Naive thymus-derived CD8-positive, alpha-beta T cell (primary cell): ENCODE measurements at regions not wholly inside any gene's neighbourhood (a gene's known extent, or its start where the extent isn't known, plus 50 kb on each side); places are given as distances from the start of the nearest gene placed in this dataset.
"Not testable (repeated sequence)": the region's sequence is repeated elsewhere in the genome, so short reads cannot be mapped to it uniquely, and the experiment has no call there.

Experiments
- ATAC-seq, 2 donors: fragments of 150-1000 bp; cut with Tn5 transposase in 1 of 2; sonication (Bioruptor Pico), chemical (Tn5 transposase) in 1 of 2; 1 replicate in 1 of 2; 2 replicates in 1 of 2; pipeline ENCODE4 v1.10.0; 2021; ENCODE audit warnings: mild to moderate bottlenecking in 2 of 2, moderate library complexity in 2 of 2
- POLR2A ChIA-PET: fragments of 350-600 bp; sonication (Branson Sonifier 250); formaldehyde crosslinking; loops from one replicate; lab custom pipeline; 2021; ENCODE audit warnings: antibody characterized with exemption; lab: Charles Lee
- DNase-seq, 10 donors: peaks; one replicate each; pipeline versions ENCODE4 v3.0.0 to v3.0.0-alpha.2; 2020 to 2022
- H3K27ac Mint-ChIP-seq, 10 donors: one replicate each; pipeline ENCODE4 v1.8.0; 2020 to 2022; ENCODE audit warnings: mild to moderate bottlenecking in 10 of 10, mixed read lengths in 10 of 10, moderate library complexity in 4 of 10, inconsistent platforms in 1 of 10
- H3K27me3 Mint-ChIP-seq, 5 donors: one replicate each; pipeline ENCODE4 v1.8.0; 2021 to 2022; ENCODE audit warnings: mixed read lengths in 5 of 5
- H3K36me3 Mint-ChIP-seq, 3 donors: one replicate each; pipeline ENCODE4 v1.8.0; 2020 to 2022; ENCODE audit warnings: mixed read lengths in 3 of 3, mild to moderate bottlenecking in 2 of 3, inconsistent platforms in 1 of 3
- H3K4me1 Mint-ChIP-seq, 4 donors: one replicate each; pipeline ENCODE4 v1.8.0; 2021 to 2022; ENCODE audit warnings: mixed read lengths in 4 of 4
- H3K4me3 Mint-ChIP-seq, 10 donors: one replicate each; pipeline ENCODE4 v1.8.0; 2020 to 2022; ENCODE audit warnings: mild to moderate bottlenecking in 10 of 10, mixed read lengths in 10 of 10, moderate library complexity in 6 of 10, inconsistent platforms in 1 of 10
- H3K9me3 Mint-ChIP-seq, 9 donors: one replicate each; pipeline ENCODE4 v1.8.0; 2020 to 2022; ENCODE audit warnings: mixed read lengths in 9 of 9, mild to moderate bottlenecking in 3 of 9, inconsistent platforms in 1 of 9, moderate library complexity in 1 of 9

DNA sequence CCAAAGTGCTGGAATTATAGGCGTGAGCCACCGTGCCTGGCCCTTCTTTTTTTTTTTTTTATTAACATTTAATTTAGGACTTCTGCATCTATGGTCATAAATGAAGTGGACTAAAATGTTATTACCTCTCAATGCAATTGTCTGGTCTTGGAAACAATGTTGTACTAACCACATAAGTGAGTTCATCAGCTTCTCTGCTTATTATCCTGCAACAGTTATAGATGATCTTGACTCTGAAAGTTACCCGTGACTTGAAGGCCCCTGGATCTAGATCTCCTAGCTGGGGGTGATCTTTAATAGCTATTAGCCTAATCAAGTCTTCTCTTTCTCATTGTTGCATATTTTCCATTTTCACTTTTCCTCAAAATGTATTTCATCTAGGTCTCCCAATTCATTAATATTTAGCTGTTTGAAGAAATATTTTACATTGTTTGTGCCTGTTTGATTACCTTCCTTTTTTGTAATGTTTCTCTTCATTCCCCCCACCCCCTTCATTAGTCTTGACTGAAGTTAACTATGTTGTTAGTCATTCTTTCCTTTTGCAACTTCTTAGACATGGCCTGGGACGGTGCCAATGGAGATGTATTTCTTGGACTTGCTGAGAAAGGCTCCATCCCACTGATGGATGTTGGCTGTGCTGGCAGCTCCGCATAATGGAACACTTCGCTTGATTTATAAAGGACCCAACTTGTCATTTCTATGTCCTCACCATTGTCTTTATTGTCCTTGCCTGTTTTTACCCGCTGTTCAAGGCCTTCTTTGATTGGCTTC is 141.6 kb upstream of the RIOK3 start:
- Mint-ChIP-seq H3K36me3 (peaks cover 0 to 3% (median 0%) of the 10 kb centered on the region in 3 donors), H3K9me3 (no peaks in the 10 kb centered on the region), H3K4me1 (peaks cover 11 to 27% (median 18%) of the 10 kb centered on the region in 4 donors), H3K27ac (no peak overlapping the region), H3K4me3 (no peak overlapping the region), H3K27me3 (no peaks in the 10 kb centered on the region)
- no peak for ATAC-seq
- POLR2A ChIA-PET: no interaction called here
- DNase-seq: no peak

DNA sequence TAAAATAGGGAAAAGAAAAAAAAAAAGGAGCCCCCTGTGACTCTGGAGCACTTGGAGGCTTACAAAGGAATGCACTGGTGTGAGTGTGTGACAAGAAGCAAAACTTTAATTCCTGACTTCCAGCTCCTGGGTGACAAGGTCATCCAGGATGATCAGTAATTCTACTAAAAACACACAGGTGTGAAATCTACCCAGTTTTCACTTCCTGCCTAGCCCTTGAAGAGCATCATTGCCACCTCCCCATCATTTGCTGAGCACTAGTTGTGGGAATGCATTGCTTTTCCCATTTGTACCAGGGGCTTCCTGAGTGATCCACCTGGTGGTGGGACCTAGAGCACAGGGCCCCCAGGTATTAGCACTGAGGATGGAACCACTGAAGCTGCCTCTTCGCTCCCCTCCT is 139.7 kb upstream of the RIOK3 start:
- Mint-ChIP-seq H3K4me1 (peaks cover 4 to 19% (median 6%) of the 10 kb centered on the region in 4 donors), H3K9me3 (no peaks in the 10 kb centered on the region), H3K27me3 (no peaks in the 10 kb centered on the region), H3K36me3 (peaks cover 0 to 3% (median 0%) of the 10 kb centered on the region in 3 donors), H3K4me3 (no peak overlapping the region), H3K27ac (no peak overlapping the region)
- DNase-seq (no peak), ATAC-seq (no peak)
- POLR2A ChIA-PET: no interaction called here

DNA sequence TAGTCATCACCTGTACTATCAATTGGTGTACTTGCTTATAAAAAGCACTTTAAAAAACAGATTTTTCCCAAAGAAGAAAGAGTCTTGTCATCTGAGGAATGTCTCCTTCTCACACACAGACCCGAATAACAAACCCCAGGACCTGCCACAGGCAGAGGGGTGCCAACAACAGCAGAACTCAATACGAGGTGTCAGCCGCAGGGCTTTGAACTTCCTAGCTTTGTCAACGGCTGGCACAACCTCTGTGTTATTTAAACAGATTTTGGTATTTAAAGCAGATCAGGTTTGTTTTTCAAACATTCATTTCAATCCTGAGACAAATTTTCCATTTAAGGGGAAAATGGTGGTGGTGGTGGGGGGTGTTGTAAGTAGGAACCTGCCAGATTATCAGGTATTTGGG is 138.4 kb upstream of the RIOK3 start:
- POLR2A ChIA-PET: no interaction called here
- H3K36me3 Mint-ChIP-seq: peaks cover 0 to 3% (median 0%) of the 10 kb centered on the region in 3 donors
- DNase-seq (no peak), ATAC-seq (no peak)
- H3K4me3 Mint-ChIP-seq: no peak overlapping the region
- no peaks in the 10 kb centered on the region for H3K9me3 Mint-ChIP-seq
- peaks cover 0 to 12% (median under 1%) of the 10 kb centered on the region in 4 donors for H3K4me1 Mint-ChIP-seq
- H3K27ac Mint-ChIP-seq: no peak overlapping the region
- H3K27me3 Mint-ChIP-seq: no peaks in the 10 kb centered on the region

DNA sequence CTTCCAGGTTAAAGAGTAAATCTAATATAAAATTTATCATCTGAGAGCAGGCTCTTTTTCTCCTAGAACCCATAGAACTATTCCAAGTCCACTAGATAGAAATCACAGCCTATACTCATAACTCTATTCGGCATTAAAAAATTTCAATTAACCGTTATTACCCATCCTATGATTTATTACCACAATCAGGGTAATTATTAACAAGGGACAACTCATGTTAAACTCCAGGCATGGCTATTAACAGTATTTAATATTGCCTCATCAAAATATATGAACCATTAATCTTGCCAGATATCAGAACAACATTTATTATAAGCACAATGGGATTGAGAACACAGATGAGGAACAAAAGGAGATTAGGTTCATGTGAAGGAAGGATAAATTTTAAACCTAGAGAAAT is 136.8 kb upstream of the RIOK3 start:
- Mint-ChIP-seq H3K27ac (no peak overlapping the region), H3K36me3 (peaks cover 0 to 6% (median 0%) of the 10 kb centered on the region in 3 donors), H3K4me1 (peaks cover 0 to 20% (median under 1%) of the 10 kb centered on the region in 4 donors), H3K9me3 (no peaks in the 10 kb centered on the region), H3K4me3 (no peak overlapping the region), H3K27me3 (no peaks in the 10 kb centered on the region)
- POLR2A ChIA-PET: no interaction called here
- DNase-seq (no peak), ATAC-seq (no peak)

DNA sequence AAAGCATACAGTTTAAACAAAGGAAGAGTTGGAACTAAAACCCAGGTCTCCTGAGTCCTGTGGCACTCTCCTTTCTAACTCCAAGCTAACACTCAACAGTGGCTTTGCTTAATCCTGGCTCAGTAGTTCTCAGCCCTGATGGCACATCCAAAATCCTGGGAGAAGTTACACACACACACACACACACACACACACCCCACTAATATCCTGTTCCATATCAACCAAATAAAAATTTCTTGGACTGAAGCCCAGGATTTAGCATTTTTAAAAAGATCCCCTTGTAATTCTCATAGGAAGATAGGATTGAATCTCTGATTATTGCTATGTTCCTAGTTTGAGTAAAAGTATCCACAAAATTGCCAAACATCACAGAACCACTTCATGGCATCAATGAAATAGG is 136.1 kb upstream of the RIOK3 start:
- H3K9me3 Mint-ChIP-seq: no peaks in the 10 kb centered on the region
- POLR2A ChIA-PET: no interaction called here
- ATAC-seq: no peak
- peaks cover 0 to 6% (median 3%) of the 10 kb centered on the region in 3 donors for H3K36me3 Mint-ChIP-seq
- DNase-seq: no peak
- H3K4me1 Mint-ChIP-seq: peaks cover 0 to 20% (median under 1%) of the 10 kb centered on the region in 4 donors
- no peak overlapping the region for H3K27ac Mint-ChIP-seq
- H3K27me3 Mint-ChIP-seq: no peaks in the 10 kb centered on the region
- H3K4me3 Mint-ChIP-seq: no peak overlapping the region

DNA sequence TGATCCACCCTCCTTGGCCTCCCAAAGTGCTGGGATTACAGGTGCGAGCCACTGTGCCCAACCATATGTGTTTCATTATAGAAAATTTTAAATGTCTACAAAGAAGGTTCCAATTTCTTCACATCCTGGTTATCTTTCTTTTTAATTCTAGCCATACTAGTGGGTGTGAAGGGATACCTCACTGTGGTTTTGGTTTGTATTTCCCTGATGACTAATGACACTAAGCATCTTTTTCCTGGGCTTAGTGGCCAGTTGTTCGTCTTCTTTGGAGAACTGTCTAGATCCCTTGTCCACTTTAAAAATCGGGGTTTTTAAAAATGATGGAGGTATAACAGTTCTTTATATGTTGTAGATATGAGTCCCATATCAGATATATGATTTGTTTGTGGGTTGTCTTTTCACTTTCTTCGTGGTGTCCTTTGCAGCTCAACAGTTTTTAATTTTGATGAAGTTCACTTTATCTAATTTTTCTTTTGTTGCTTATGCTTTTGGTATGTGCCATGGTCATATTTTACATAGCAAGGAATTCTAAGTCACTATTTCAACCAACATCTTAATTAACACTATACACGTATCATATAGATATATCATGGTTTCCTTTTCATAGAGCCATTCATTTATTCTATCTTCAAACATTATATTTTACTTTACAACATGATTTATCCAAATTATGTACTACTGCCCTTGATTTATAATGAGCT is 135.0 kb upstream of the RIOK3 start:
- Mint-ChIP-seq H3K27ac (no peak overlapping the region), H3K9me3 (no peaks in the 10 kb centered on the region), H3K27me3 (no peaks in the 10 kb centered on the region), H3K4me1 (peaks cover 0 to 23% (median under 1%) of the 10 kb centered on the region in 4 donors), H3K36me3 (peaks cover 0 to 6% (median 3%) of the 10 kb centered on the region in 3 donors), H3K4me3 (no peak overlapping the region)
- POLR2A ChIA-PET: no interaction called here
- ATAC-seq: no peak
- DNase-seq: no peak

DNA sequence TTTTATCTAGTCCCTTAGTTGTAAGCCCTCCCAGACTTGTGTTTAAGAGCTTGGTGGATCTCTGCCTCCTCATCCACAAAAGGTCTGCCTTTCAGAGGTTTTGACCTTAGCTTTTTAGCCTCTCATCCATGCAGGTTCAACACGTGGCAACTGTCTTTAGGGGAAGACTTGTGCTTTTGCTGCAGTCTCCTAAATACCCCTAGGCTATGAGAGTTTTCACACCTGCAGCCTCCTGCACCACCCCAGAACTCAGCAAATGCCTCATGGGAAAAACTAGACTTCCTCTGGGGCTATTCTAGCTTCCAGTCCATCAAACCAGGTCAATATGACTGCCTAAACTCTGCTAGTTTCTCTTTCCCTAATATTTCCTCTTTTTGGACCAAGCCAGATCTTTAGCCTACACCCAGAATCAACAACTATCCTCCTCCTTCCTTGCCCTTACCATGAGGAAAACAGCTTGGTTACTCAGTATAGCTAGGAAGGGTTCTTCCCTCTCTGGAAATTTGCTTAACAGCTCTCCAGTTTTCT is 132.3 kb upstream of the RIOK3 start:
- ATAC-seq: no peak
- peaks cover 5 to 11% (median 11%) of the 10 kb centered on the region in 3 donors for H3K36me3 Mint-ChIP-seq
- H3K4me1 Mint-ChIP-seq: peaks cover 0 to 25% (median 0%) of the 10 kb centered on the region in 4 donors
- no peak for DNase-seq
- H3K27ac Mint-ChIP-seq: no peak overlapping the region
- H3K9me3 Mint-ChIP-seq: peaks cover 0 to 5% (median 0%) of the 10 kb centered on the region in 9 donors
- POLR2A ChIA-PET: no interaction called here
- H3K4me3 Mint-ChIP-seq: no peak overlapping the region
- peaks cover 0 to 4% (median 0%) of the 10 kb centered on the region in 5 donors for H3K27me3 Mint-ChIP-seq

DNA sequence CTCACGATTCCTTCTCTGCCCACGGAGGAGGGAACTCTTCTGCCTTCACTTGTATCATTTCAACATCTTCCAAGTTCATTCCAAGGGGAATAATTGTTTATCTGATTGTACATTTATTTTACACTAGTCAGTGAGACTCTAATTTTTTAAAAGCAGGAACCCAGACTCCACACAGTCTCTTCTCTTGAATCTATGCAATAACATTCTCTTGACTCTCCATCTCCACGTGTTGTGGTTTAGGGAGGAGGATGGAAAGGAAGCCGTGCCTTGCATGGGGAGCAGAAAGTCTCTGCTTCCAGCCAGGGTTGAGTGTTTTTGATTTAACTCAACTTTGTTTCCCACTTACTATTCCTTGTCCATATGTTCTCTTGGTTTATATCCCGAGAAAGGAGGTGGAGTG is 131.1 kb upstream of the RIOK3 start:
- Mint-ChIP-seq H3K4me3 (no peak overlapping the region), H3K27ac (no peak overlapping the region), H3K36me3 (peaks cover 5 to 20% (median 16%) of the 10 kb centered on the region in 3 donors), H3K9me3 (peaks cover 0 to 10% (median 3%) of the 10 kb centered on the region in 9 donors), H3K27me3 (peaks cover 0 to 4% (median 0%) of the 10 kb centered on the region in 5 donors), H3K4me1 (peaks cover 0 to 24% (median 0%) of the 10 kb centered on the region in 4 donors)
- no peak for ATAC-seq
- no peak for DNase-seq
- POLR2A ChIA-PET: no interaction called here

DNA sequence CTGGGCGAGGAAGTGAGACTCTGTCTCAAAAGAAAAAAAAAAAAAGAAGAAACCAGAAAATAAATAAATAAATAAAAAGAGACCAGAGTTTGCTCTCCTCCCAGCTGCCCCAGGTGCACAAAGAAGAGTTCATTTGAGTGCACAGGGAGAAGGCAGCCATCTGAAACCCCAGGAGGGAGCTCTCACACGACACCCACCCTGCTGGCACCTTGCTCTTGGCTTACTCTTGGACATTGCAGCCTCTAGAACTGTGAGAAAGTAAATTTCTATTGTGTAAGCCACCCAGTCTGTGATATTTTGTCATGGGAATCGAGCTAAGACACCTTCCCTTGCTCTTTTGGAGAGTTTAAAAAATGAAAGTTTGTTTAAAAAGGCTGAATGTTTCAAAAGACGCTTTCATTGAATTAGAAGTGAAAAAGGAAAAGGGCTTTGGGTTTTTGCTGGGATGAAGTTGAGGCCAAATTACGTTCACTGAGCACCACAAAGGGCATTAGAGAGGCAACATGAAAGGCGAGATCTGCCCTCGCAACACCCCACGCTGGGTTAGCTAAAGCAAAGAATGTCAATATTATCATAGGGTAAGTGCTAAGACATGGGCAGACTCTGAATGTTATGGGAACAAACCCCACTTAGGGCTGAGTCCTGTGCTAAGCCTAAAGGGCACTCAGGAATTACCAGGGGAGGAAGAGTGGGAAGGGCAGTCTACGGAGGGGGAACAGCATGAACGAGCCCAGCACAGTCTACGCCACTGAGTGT is 128.9 kb upstream of the RIOK3 start:
- POLR2A ChIA-PET: no interaction called here
- H3K27ac Mint-ChIP-seq: no peak overlapping the region
- H3K4me3 Mint-ChIP-seq: no peak overlapping the region
- no peak for ATAC-seq
- H3K9me3 Mint-ChIP-seq: peaks cover 0 to 16% (median 4%) of the 10 kb centered on the region in 9 donors
- peaks cover 0 to 17% (median 0%) of the 10 kb centered on the region in 4 donors for H3K4me1 Mint-ChIP-seq
- H3K36me3 Mint-ChIP-seq: peaks cover 9 to 27% (median 17%) of the 10 kb centered on the region in 3 donors
- H3K27me3 Mint-ChIP-seq: peaks cover 0 to 4% (median 0%) of the 10 kb centered on the region in 5 donors
- DNase-seq: no peak

DNA sequence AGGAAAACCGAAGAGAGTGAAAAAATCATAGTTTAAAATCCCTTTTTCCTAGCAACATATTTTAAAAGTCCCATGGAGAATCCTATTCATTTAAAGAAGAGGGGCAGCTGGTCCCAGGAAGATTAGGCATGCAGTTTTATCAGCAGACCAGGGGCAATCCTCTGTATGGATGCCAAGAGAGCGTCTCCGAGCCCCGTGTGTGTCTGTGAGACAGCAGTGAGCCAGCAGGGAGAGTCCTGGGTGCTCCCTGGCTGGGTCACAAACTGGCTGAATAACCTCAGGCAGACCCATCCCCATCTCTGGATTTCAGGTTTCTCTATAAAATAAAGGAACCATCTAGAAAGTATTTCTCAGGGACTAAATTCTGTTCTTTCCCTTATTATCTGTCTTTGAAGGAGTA is 128.2 kb upstream of the RIOK3 start:
- Mint-ChIP-seq H3K4me1 (peaks cover 0 to 17% (median 0%) of the 10 kb centered on the region in 4 donors), H3K4me3 (no peak overlapping the region), H3K27me3 (peaks cover 0 to 4% (median 0%) of the 10 kb centered on the region in 5 donors), H3K9me3 (peaks cover 0 to 21% (median 4%) of the 10 kb centered on the region in 9 donors), H3K27ac (no peak overlapping the region), H3K36me3 (peaks cover 9 to 33% (median 19%) of the 10 kb centered on the region in 3 donors)
- POLR2A ChIA-PET: no interaction called here
- DNase-seq (no peak), ATAC-seq (no peak)

DNA sequence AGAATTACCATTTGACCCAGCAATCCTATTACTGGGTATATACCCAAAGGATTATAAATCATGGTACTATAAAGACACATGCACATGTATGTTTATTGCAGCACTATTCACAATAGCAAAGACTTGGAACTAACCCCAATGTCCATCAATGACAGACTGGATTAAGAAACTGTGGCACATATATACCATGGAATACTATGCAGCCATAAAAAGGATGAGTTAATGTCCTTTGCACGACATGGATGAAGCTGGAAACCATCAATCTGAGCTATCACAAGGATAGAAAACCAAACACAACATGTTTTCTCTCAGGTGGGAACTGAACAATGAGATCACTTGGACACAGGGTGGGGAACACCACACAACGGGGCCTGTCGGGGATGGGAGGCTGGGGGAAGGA is 123.4 kb upstream of the RIOK3 start:
- DNase-seq, H3K4me1 Mint-ChIP-seq, H3K27ac Mint-ChIP-seq, ATAC-seq, H3K4me3 Mint-ChIP-seq, H3K27me3 Mint-ChIP-seq, POLR2A ChIA-PET: not testable (repeated sequence)
- peaks cover 0 to 21% (median 4%) of the 10 kb centered on the region in 9 donors for H3K9me3 Mint-ChIP-seq
- H3K36me3 Mint-ChIP-seq: peaks cover 15 to 43% (median 16%) of the 10 kb centered on the region in 3 donors

DNA sequence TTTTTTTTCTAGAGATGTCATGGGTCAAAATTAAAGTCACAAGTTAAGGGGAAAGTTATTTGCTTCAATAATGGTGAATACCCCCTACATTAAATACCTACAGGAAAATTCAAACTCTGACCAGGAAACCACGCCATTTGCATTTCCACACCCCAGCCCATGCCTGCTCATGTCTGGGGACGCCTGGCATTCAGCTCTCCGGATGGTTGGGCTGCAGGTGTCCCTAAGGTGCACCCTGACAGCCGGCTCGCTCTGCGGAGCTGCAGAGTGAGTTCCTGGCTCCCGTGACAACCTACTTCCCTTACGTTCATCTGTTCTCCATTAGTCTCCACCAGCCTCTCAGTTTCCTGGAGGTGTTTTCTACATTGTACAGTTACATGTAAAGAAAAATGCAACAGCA is 122.7 kb upstream of the RIOK3 start:
- peaks cover 0 to 21% (median 4%) of the 10 kb centered on the region in 9 donors for H3K9me3 Mint-ChIP-seq
- H3K27ac Mint-ChIP-seq: peak overlapping the region in 1 of 10 donors; percentile 2
- H3K4me3 Mint-ChIP-seq: no peak overlapping the region
- POLR2A ChIA-PET: no interaction called here
- H3K4me1 Mint-ChIP-seq: peaks cover 0 to 7% (median 0%) of the 10 kb centered on the region in 4 donors
- peaks cover 11 to 41% (median 14%) of the 10 kb centered on the region in 3 donors for H3K36me3 Mint-ChIP-seq
- no peaks in the 10 kb centered on the region for H3K27me3 Mint-ChIP-seq
- DNase-seq (no peak), ATAC-seq (no peak)
